ENCODE measurements at regions not wholly inside any gene's neighbourhood (a gene's known extent, or its start where the extent isn't known, plus 50 kb on each side); places are given as distances from the start of the nearest gene placed in this dataset.

- TF ChIP-seq RARB (CRISPR knock-in tag; IDR thresholded peaks at IDR 0.05) (no peak), JUN (IDR thresholded peaks at IDR 0.05) (no peak), NR3C1 (IDR thresholded peaks at IDR 0.05) (no peak), CBX2 (IDR thresholded peaks at IDR 0.05; ENCODE audit: borderline replicate concordance, low read depth) (no peak)
Observed at GRCh38 chr9:38215465-38215864, 146.4 kb upstream of the SHB start (continued).

GRCh38 chr9:38214432-38214831, 145.4 kb upstream of the SHB start:
- ChIA-PET CTCF (interaction anchor here (1.0 to 1.1 kb wide), 2 partner anchors 25 to 197 kb away, joined by 3 to 4 read pairs; no protein-coding TSS in a partner anchor), POLR2A (no interaction called here)
- 75% methylated on average over 2 of the region's 2 CpGs for WGBS (ENCODE audit: missing lambda C conversion rate)
- Histone ChIP-seq H3K4me1 (no peaks in the 10 kb centered on the region), H3K27ac (no peak overlapping the region), H3K4me3 (no peak overlapping the region), H3K4me2 (no peak overlapping the region), H3K9me3 (no peaks in the 10 kb centered on the region)
- ATAC-seq (no peak), DNase-seq (ENCODE audit: low read depth in 1 of 2, low spot score in 1 of 2) (no peak), FAIRE-seq (no peak)
- TF ChIP-seq ELK1 (IDR thresholded peaks at IDR 0.05; ENCODE audit: low read depth, low read length) (no peak), MAZ (IDR thresholded peaks at IDR 0.05; ENCODE audit: borderline replicate concordance, low read depth, low read length) (no peak), TP53 (CRISPR knock-in tag; IDR thresholded peaks at IDR 0.05) (no peak), RFX5 (IDR thresholded peaks at IDR 0.05) (no peak), ESRRA (IDR thresholded peaks at IDR 0.05; ENCODE audit: borderline replicate concordance, low read length) (no peak), SMC3 (IDR thresholded peaks at IDR 0.05) (no peak), KDM1A (IDR thresholded peaks at IDR 0.05; ENCODE audit: low read depth) (no peak), HES2 (IDR thresholded peaks at IDR 0.05) (no peak), FOSL2 (IDR thresholded peaks at IDR 0.05) (no peak), FOSL2 (CRISPR knock-in tag; IDR thresholded peaks at IDR 0.05) (no peak), ATOH8 (CRISPR knock-in tag; IDR thresholded peaks at IDR 0.05; ENCODE audit: low read depth) (no peak), SREBF2 (IDR thresholded peaks at IDR 0.05) (no peak), HOXB5 (CRISPR knock-in tag; IDR thresholded peaks at IDR 0.05) (no peak), BHLHE40 (IDR thresholded peaks at IDR 0.05; ENCODE audit: low read depth, low read length) (no peak), NR3C1 (IDR thresholded peaks at IDR 0.05) (no peak), EHF (CRISPR knock-in tag; IDR thresholded peaks at IDR 0.05) (no peak), GATA3 (IDR thresholded peaks at IDR 0.05; ENCODE audit: borderline replicate concordance) (no peak), MYC (IDR thresholded peaks at IDR 0.05; ENCODE audit: borderline replicate concordance, low read length) (no peak), CBX8 (IDR thresholded peaks at IDR 0.05) (no peak)

- Histone ChIP-seq H3K4me2 (no peak overlapping the region), H3K4me1 (no peaks in the 10 kb centered on the region), H3K27ac (no peak overlapping the region), H3K9me3 (no peaks in the 10 kb centered on the region), H3K4me3 (no peak overlapping the region)
- no peak for FAIRE-seq
- 68% methylated on average over 2 of the region's 2 CpGs for WGBS (ENCODE audit: missing lambda C conversion rate)
- ChIA-PET POLR2A (no interaction called here), CTCF (interaction anchor here (1.0 to 1.1 kb wide), 2 partner anchors 25 to 196 kb away, joined by 3 to 4 read pairs; no protein-coding TSS in a partner anchor)
- DNase-seq (ENCODE audit: low read depth in 1 of 2, low spot score in 1 of 2): no peak
- ATAC-seq: no peak
- TF ChIP-seq RFX5 (IDR thresholded peaks at IDR 0.05): no peak
- TF ChIP-seq HEYL (CRISPR knock-in tag; IDR thresholded peaks at IDR 0.05): no peak
- no peak for TF ChIP-seq SREBF2 (IDR thresholded peaks at IDR 0.05)
- TF ChIP-seq KDM5A (IDR thresholded peaks at IDR 0.05): no peak
- TF ChIP-seq, protein P1, sequence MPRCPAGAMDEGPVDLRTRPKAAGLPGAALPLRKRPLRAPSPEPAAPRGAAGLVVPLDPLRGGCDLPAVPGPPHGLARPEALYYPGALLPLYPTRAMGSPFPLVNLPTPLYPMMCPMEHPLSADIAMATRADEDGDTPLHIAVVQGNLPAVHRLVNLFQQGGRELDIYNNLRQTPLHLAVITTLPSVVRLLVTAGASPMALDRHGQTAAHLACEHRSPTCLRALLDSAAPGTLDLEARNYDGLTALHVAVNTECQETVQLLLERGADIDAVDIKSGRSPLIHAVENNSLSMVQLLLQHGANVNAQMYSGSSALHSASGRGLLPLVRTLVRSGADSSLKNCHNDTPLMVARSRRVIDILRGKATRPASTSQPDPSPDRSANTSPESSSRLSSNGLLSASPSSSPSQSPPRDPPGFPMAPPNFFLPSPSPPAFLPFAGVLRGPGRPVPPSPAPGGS (IDR thresholded peaks at IDR 0.05): no peak
- no peak for TF ChIP-seq CBX2 (IDR thresholded peaks at IDR 0.05; ENCODE audit: borderline replicate concordance, low read depth)
- no peak for TF ChIP-seq CBX8 (IDR thresholded peaks at IDR 0.05)
- no peak for TF ChIP-seq EHF (CRISPR knock-in tag; IDR thresholded peaks at IDR 0.05)
- TF ChIP-seq EHMT2 (IDR thresholded peaks at IDR 0.05; ENCODE audit: low read depth): no peak
- TF ChIP-seq REST (IDR thresholded peaks at IDR 0.05): no peak
- TF ChIP-seq, protein P2, sequence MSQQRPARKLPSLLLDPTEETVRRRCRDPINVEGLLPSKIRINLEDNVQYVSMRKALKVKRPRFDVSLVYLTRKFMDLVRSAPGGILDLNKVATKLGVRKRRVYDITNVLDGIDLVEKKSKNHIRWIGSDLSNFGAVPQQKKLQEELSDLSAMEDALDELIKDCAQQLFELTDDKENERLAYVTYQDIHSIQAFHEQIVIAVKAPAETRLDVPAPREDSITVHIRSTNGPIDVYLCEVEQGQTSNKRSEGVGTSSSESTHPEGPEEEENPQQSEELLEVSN (IDR thresholded peaks at IDR 0.05; ENCODE audit: borderline replicate concordance, low read depth): no peak
- TF ChIP-seq HDAC2 (IDR thresholded peaks at IDR 0.05): no peak
- TF ChIP-seq FOSL2 (IDR thresholded peaks at IDR 0.05): no peak
- TF ChIP-seq FOSL2 (CRISPR knock-in tag; IDR thresholded peaks at IDR 0.05): no peak
- no peak for TF ChIP-seq NPAS2 (CRISPR knock-in tag; IDR thresholded peaks at IDR 0.05; ENCODE audit: borderline replicate concordance)
Observed at GRCh38 chr9:38213631-38214299, 144.7 kb upstream of the SHB start.

Measured in A549 (cell line).